ENCODE measurements at regions not wholly inside any gene's neighbourhood (a gene's known extent, or its start where the extent isn't known, plus 50 kb on each side); places are given as distances from the start of the nearest gene placed in this dataset.

DNA sequence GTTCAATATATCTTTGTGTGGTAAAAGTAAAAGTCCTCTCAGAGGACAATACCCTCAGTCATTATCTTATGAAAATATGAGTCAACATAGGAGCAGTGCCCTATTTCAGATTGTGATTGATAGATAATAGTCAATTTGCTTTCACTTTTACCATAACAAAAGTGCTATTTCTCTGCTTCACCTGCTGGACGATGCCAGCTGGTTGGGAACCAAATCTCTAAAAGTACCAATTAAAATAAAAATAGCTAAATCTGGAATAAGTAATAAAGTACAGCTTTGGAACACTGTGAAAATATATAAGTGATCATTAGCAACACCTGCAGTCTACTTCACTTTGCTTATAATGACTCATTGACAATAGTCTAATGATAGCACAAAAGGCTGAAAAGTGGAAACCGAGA, 390.3 kb upstream of the AGTR1 start:
- DNase-seq (ENCODE audit: low spot score) = no peak

DNA sequence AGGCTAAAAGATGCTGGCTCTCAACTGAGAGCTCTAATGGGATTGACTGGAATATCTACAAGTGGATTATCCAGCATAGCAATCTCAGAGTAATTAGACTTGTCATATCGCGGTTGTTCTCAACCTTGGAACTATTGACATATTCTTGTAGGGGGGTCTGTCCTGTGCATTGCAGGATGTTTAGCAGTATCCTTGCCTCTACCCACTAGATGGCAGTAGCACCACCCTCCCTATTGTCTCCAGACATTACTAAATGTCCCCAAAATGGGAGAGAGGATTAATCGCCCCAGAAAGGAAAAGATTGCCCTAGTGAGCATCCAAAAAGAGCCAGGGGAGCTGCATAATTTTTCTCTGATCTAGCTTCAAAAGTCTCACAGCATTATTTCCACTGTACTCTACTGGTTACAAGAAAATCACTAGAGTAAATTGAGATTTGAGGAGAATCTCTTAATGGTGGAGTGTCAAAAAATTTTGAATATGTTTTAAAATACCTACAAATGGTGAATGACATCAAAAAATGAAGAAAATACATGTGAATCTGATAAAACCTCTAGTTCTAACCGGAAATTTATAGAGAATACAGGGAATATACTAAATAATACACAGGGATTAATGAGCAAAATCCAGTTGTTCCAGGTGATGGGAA, 388.2 kb upstream of the AGTR1 start:
- peak; percentile 40 for DNase-seq (ENCODE audit: low spot score)

DNA sequence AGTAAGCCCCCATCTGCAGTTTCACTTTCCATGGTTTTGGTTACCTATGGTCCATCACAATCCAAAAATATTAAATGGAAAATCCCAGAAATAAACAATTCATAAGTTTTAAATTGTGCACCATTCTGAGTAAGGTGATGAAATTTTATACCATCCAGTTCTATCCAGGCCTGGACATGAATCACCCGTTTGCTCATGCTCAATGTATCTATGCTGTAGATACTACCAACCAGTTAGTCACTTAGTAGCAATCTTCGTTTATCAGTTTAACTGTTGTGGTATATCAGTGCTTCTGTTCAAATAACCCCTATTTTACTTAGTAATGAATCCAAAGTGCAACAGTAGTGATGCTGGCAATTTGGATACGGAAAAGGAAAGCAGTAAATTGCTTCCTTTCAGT, 381.9 kb upstream of the AGTR1 start:
- DNase-seq (ENCODE audit: low spot score) = no peak

DNA sequence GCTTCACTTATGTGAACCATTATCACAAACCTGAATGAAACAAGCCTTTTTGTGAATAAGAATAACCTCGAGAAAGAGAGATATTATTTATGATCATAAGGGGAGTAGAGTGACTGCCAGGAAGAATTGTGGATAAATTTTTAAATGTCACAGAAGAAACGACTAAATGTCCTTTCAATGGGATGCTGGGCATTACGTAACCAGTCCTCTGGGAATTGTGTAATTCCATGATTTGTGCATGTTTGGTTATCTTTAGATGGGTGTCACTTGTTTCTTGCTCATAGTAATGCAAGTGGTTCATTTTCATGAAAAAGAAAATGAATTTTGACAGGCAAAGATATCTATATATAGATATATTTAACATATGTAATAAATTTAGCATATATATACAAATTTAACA, 379.5 kb upstream of the AGTR1 start:
- DNase-seq (ENCODE audit: low spot score) = no peak

DNA sequence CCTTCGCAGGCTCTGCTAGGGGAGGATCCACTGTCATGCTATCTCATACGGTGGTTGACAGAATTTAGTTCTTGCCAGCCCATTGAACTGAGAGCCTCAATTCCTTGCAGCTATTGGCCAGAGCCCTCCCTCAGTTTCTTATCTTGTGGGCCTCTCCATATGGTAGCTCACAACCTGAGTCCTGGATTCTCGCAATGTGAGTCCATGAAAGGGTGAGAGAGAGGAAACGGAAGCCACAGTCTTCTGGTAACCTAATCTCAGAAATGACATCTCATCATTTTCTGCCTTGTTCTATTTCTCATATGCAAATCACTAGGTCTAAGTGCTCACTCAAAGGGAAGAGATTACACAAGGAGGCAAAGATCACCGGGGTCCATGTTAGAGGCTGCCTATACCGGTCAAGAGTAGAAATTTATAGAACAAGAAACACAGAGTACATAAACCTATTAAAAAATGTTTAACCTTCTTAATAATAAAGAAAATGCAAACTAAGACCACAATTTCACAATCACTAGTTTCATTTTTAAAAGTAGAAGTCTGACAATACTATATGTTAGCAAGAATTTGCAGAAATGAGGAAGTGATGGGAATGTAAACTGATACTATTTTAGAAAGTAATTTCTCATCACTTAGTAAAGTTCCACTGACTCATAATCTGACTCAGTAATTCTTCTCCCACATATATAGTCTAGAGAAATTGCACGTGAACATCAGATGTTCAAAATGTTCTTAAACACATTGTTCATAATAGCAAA, 378.4 kb upstream of the AGTR1 start:
- peak; percentile 5 for DNase-seq (ENCODE audit: low spot score)

DNA sequence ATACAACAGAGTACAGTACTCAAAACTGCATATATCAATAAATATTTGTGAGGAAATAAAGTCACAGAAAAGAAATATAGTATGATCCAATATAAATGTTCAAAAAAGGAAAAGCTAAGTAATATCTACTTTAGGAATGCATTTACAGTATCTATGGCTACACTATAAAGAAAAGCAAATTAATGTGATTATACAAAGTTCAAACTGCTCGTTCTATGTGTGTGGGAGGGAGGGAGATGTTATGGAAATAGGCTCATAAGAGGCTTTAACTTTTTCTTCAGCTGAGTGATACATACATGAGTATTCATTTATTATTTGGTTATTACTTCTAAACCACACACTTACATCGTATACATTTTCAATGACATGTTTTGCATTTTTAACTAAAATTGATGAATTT, 377.7 kb upstream of the AGTR1 start:
- DNase-seq (ENCODE audit: low spot score) = no peak

DNA sequence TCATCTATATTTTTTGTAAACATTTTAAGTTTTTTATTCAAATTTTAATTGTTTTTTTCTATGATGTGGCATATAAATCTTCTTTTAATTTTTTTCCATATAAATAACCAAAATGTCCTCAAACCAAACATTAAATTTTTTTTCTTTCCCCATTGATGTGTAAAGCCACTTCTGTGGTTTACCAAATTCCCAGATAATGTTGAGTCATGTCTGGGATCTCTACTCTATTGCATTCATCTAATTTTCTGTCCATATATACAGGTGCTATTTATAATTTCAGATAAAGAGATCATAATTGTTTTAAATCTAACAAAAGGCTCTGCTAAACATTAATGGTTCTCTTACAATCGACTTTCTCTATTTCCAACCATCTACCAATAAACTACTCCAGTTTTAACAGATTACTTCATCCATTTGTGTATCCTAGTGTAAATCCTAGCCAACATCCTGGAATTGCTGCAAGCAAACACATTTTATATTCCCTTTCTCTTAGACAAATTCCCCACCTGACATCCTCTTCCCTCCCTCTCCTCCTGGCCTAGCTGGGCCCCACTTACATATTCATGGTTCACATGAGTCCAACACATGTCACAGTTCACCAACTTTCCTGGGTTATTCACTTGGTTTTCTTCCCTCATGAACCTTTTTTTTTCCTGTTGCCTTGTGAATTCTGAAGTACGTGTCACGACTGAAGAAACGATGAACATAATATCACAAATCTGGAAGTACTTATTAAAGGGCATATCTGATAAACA, 368.0 kb upstream of the AGTR1 start:
- DNase-seq (ENCODE audit: low spot score) = no peak

DNA sequence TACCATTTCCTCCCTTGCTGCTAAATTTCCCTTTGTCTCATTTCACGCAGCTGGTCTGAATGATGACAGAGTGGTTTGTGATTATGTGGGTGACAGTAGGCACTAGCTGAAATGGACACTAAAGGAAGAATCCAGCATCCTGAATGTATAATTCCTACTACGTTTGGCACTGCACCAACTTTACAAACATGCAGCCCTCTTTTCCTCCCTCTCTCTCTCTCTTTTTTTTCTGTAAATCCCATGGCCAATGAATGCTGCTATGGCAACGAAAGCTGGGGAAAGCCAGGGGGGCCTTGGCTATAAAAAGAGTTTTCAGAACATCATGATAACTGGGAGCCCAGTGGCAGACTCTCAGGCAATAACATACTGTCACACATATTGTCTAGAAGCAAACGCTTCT, 367.2 kb upstream of the AGTR1 start:
- DNase-seq (ENCODE audit: low spot score) = no peak

DNA sequence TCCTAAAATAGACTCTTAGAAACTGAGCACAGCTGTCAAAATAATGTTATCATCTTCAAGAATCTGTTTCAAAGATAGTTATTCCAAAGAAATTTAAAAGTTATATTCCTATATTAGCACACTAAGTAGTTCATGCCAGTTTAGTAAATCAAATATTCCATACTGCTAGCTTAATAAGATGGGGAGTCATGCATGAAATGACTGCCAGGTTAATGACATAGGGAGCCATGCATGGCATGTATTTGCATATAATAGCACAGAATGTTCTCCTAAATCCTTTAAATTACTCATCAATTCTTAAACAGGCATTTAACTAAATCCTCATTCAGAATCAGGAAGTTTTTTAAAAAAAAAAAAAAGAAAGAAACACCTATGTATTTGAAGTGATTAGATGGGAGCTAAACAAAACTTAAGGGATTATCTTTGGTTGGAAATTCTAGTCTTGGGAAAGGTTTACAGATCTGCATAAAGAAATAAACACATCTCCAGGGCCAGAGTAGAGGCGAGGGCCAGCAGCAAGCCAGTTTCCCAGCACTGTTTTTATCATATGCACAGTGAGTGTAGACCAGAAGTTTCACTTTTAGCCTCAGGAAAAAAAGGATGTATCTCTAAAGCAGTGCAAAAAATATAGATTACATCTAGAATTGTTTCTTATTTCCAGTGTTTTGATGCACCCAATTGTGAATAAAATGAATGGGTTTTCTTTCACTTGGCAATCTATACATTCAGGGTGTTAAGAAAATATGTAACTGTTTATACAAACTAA, 366.4 kb upstream of the AGTR1 start:
- no peak for DNase-seq (ENCODE audit: low spot score)

DNA sequence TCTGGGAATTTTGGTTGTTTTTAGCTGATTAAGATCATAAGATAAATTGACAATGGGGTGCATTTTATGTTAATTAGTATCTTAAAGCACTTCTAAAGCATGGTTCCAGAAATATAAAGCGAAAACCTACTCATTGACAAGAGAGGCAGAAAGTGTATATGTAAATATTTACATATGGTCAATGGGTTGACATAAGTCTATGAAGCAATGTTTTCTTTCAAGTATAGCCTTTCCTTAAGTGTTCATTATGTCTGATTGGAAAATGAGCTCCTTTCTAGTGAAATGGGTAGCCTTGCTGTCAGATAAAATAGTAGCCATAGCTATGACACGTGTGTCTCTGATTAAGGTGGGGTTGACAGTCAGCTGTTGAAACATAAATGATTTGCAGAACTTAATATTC, 365.2 kb upstream of the AGTR1 start:
- DNase-seq (ENCODE audit: low spot score) = no peak

DNA sequence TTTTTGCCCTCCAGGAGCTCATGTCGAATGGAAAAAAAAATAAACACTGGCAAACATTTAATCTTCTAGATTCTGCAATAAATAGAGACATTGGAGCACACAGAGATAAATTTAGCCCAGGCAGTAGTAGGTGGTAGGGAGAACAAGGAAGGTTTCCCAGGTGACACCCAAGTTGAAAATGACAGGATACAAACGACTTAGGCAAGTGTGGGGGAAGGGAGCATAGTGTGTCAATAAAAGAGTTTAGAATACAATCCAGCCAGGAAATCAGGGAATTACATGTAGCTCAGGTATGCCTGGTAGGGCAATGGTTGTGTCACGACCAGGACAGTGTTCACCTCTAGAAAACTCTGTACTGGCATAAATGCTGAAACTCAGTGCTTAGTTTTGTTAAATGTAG, 364.6 kb upstream of the AGTR1 start:
- DNase-seq (ENCODE audit: low spot score) = no peak

DNA sequence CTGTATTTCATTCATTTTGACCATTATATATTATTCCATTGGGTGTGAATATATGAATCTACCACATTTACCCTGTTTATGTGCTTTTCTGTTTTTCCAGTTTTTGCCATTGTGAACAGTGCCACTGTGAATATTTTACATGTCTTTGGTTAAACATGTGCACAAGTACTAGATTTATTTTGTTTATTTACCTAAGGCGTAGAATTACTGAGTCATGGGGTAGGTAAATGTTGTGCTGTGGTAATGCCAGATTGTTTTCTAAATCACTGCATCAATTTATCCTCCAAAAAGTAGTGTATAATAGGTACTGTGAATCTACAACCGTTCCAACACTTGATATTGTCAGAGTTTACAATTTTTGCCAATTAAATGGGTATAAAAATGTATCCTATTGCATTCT, 362.1 kb upstream of the AGTR1 start:
- DNase-seq (ENCODE audit: low spot score) = no peak

DNA sequence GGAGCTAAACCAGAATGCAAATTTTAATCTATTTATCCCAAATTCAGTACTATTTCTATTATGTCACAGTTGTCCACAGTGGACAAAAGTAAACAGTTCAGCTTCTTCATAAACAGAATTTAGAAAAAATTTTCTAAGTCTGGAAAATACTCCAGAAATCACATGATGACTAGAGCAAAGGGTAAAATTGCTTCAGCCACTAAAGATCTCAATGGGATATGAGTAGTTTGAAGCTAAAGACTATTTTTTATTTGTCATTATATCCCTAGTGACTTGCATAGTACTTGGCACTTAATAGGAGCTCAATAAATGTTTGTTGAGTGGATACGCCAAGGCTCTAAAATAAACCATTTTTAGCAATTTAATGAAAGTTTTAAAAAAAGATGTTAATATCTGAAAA, 354.3 kb upstream of the AGTR1 start:
- DNase-seq (ENCODE audit: low spot score) = no peak

DNA sequence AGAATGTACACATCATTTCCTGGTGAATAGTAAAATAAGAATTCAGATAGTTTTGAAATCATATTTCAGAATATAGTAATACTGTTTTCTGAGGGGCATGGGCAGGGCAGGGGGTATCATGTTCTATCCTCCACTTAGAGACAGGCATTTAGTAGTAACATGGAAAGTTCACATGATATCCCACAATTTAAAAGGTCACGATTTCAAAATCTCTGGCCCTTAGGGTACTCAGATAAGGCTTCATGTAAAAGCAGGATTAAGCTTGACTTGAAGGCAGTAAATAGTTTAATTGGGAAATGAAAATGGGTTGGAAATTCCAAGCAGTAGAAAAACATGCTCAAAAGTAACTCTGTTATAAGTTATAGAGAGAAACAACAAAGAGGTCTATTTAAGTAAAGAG, 353.2 kb upstream of the AGTR1 start:
- DNase-seq (ENCODE audit: low spot score) = no peak

DNA sequence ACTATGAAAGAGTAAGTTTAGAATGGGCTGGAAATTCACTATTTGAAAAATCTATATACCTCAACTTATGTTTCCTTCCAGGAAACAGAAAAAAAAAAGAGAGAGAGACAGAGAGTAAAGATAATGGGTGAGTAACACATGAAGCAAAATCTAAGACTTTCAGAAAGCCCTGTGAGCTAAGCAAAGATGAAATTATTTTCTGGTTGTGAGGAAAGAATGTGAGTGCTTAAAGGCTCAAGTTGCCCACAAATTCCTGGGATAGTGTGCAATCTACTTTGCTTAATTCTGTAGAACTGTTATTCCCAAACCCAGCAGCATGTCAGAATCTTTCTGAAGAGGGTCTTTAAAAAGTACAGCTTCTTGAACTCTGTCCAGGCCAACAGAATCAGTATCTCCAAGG, 337.7 kb upstream of the AGTR1 start:
- DNase-seq (ENCODE audit: low spot score) = peak; percentile 5

DNA sequence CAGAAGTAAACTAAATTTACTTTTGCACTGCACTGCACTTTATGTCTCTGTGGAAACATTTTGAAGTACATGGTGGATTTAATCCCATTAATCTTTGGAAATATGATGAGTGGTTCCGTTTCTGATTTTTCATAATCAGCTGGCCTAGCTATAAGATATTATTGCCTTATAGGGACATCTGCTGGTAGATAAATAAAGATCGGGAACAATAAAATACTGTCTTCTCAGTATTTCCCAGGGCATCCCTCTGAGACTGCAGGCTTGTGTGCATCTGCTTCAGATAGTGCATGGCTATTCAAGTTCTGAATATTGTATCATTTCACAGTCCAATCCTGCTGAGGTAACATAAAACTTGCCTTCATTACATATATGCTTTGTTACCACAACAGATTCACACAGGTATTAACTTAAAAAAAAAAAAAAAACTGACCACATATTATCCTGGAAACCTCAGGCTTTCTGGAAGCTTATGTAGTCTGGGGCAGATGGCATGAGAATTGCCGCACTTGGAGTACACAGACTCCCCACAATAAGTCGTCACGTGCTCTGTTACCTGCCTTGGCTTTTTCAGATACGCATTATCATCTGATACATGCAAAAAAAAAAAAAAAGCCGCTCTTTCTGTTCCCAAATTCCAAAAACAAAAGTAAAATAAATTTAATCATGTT, 330.8 kb upstream of the AGTR1 start:
- peak; percentile 7 for DNase-seq (ENCODE audit: low spot score)

DNA sequence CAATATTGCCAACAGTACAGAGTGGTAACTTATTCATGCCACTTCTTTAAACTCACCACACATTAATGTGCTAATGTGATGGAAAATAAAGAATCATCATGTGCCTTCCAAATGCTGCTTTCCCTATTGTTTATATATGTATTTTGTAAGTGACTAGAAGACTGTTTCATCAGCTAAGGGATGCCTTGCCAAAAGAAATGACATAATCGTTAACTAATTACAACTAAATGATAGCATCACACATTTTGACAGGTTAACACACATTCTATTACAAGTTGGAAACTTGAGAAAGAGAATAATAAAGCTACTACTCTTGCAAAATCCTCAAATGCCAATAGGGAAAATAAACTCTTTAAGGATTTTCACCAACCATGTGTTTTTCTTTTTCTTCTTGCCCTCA, 329.9 kb upstream of the AGTR1 start:
- DNase-seq (ENCODE audit: low spot score) = no peak

DNA sequence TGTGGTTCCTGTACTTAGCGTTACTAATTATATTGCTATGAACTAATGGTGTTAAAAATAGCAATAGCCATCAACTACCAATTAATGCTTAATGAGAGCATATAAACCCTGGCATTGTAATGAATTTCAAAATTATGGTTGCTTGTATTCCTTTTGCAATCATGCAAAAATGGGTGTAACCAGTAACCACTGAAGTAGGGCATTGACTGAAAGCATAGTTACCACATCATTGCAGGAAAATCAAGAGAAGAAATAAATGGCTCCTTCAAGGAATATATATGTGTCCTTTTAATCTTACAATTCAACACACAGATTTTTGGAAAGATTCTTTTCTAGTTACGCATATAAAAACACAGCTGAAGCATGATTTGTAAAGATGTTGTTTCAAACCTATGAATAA, 328.3 kb upstream of the AGTR1 start:
- DNase-seq (ENCODE audit: low spot score) = no peak

DNA sequence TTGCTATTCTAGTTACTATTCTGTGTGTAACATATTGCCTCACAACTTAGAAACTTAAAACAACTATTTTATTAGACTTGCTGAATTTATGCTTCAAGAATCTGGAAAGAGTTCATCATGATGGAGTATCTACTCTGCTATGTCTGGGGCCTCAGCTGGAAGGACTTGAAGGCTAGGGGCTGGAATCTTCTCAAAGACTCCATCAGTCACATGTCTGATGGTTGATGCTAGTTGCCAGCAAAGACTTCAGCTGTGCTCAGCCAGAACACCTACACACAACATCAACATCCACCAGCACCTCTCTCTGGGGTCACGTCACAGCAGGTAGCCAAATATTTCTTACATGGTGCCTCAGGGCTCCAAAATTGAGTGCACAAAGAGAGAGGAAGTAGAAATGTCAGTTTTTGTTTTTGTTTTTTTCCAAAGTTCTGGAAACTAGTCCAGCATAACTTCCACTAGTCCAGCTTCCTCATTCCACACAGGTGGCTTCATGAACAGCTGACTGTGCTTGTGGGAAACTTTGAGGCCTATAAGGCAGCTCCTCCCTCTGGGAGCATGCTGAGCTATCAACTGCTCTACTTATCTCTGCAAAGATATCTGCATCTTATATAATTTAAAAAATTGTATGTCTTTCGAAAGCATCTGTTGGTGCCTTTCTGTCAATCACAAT, 325.4 kb upstream of the AGTR1 start:
- no peak for DNase-seq (ENCODE audit: low spot score)

DNA sequence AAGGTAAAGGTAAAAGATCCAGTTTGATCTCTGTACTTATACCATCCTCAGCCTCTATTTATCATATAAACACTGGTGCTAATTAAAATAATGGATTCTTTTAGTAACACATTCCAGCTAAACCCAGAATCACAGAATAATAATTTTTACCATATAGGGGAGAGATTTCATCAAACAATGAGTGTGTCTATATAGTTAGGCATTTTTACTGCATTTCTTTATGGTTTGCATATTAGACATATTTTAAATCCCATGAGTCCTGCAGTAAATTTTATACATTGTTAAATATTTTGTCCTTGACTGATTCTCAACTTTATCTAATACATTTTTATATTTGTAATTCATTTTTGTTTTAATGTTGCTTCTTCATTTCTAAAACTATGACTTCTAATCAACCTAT, 323.7 kb upstream of the AGTR1 start:
- DNase-seq (ENCODE audit: low spot score) = no peak

DNA sequence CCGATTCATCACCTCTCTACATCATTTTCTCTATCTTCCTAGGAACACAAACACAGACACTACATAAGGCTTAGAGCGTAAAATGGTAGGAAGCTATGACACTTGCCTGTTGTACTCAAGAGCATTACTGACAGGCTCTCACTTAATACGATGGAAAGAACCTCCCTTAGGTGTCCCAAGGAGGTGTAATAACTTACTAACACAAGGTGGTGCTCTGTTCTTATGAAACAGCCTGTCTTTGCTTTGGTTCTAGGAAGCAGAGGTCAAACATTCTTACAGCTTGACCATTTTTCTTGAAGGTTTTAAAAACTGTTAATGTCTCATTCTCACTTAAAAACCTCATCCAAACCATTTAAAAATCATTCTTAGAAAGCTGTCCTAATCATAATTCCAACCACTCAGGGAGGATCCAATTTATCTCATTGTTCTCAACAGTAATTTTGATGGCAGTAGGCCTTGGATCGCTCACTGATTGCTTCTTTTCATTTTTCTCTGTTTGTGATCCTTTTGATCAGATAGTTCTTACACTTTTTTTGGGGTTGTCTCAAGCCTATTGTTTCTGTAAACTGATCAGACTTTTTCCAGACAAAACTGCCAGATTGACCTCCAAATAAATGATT, 317.8 kb upstream of the AGTR1 start:
- DNase-seq (ENCODE audit: low spot score) = peak; percentile 14
